HG02571 (cell line): ENCODE measurements at regions not wholly inside any gene's neighbourhood (a gene's known extent, or its start where the extent isn't known, plus 50 kb on each side); places are given as distances from the start of the nearest gene placed in this dataset.

Experiments
- ATAC-seq: cut with Tn5 transposase; IDR thresholded peaks from one replicate; pipeline ENCODE4 v1.9.1; 2021; ENCODE audit warnings: mild to moderate bottlenecking, moderate library complexity; ENCODE audit not compliant: unreplicated experiment

- no peak for ATAC-seq
These were observed 337.2 kb upstream of the FANCL start for GRCh38 chr2:58578276-58578675.

GRCh38 chr2:58574873-58575272 is 333.7 kb upstream of the FANCL start:
- ATAC-seq: no peak

DNA sequence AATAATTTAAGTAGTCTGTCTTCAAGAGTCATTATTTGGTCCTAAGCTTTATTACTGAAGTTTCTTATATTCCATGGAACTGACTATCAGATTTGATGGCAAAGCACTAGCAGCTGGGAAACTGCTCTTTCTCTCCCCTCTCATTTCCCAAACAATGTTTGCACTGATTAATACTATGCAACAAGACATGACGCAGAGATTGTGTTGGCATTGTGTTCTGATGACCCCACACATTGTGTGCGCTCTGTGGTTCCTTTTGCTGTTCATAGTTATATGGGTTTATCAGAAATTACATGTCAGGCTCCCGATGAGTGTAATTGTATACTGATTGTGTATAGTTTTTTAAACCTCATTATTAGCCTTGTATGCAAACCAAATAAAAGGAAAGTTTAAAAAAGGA is 331.6 kb upstream of the FANCL start:
- no peak for ATAC-seq

- ATAC-seq: peak; percentile 66
These were observed 330.2 kb upstream of the FANCL start for GRCh38 chr2:58571181-58571852.

GRCh38 chr2:58569475-58570185 is 328.5 kb upstream of the FANCL start:
- ATAC-seq: no peak

- ATAC-seq: no peak
These were observed 327.8 kb upstream of the FANCL start for GRCh38 chr2:58568901-58569300.

DNA sequence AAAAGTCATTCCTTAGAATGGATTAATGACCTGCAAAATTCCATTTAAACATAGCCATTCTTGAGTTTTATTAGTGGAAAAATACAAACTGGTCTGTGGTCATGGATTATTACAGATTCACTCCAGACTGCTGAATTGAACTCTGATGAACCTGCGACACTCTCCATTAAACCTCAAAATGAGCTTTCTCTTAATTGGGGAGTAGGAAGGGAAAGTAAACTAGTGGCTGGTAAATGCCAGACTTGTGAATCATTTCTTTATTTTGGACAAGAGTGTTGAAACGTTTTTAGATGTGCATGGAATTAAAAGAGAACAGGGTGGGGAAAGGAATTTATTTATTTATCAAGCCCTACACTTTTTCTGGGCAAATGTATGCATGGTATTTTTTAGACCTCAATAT is 321.2 kb upstream of the FANCL start:
- ATAC-seq: no peak

DNA sequence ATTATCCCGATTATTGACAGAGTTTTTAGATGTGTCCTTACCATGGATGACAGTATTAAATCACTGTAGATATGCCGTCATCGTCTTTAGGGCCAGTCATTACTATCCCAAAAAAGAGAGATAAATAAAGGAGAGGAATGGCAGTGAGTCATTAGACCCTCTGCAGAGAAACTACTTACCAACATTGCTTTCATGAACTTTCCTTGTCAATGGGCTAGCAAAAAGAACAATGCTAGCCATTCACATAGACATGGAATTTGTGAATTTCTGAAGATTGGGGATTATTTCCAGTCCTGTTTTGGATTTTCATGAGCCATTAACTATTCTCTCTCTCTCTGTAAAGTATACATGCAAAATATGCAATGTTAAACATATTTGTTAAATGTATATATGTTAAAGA is 319.4 kb upstream of the FANCL start:
- ATAC-seq: no peak

DNA sequence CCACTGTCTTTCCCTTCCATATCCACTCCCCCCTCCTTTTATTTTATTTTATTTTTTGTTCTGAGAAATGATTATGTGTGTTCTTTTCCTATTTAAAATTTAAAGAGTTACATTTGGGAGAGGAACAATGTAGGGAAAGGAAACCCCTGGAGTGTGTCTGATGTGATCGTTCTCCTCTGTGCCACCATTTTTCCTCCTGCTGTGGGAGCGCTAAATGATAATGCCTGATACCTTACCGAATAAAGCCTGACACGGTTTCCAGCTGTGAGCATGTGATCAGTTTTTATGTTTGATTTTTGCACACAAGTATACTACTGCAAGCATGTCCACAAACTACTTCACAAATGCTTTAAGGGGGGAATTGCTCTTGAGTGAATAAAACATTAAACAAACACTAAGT is 317.8 kb upstream of the FANCL start:
- no peak for ATAC-seq

- ATAC-seq: no peak
These were observed 316.1 kb upstream of the FANCL start for GRCh38 chr2:58557176-58557575.

- no peak for ATAC-seq
These were observed 312.8 kb upstream of the FANCL start for GRCh38 chr2:58553937-58554336.

DNA sequence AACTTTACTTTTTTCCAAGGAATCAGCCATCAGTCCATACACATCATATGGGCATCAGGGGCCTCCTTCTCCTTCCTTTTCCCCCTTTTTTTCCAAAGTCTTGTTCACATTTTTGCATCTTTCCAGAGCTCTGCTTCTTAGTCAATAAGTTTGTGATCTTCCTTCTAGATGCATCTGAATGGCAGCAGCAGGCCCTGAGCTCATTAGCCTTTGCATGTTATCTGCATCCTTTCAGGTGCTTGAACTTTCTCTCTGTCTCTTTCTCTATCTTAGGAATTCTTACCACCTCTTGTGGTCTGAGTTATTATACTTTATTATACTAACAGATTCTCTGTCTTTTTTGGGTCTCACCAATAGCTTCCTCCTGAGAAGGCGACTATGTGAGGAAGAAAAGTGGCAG is 312.4 kb upstream of the FANCL start:
- ATAC-seq: no peak

DNA sequence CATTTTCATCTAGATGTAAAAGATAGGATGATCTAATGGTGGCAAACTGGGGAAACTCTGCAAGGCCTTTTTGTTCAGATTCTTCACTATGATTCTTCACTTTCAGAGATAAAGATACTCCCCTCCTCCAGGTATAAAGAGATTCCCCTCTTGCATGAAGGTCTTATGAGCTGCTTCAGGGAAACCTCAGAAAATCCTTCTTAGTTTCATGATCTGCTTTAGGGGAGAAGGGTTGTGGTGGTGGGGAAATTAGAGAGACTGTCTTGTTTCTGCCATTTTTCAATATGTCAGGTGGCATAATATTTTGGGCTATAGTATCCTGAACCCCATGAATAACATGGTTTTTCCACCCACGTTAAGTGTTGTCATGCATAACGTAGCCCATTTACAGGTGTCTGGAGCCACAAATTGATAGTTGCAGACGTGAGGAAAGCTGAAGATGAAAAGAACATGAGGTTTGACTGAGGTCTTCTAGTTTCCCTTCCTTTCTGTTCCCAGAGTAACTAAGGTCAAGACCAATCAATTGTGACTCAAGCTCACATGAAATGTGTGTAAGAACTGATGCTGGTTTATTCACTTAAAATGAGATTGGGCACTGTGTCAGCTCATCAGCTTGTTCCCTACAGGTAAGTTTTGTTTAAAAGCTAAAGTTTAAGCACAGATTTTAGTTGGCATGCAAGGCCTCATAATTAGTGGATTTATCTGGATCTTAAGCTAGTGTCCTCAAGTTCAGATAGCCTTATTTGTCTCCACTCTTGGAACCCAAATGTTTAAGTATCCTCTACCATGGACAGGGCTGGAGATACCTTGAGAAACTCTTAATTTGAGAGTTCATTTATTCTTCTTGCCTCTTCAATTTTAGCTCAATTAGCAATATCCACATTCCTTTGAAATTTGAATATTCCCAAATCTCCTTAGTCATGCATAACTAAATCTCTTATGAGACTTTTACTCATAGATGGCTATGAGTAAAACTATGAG is 304.5 kb upstream of the FANCL start:
- ATAC-seq: no peak

GRCh38 chr2:58543442-58543841 is 302.3 kb upstream of the FANCL start:
- ATAC-seq: no peak

DNA sequence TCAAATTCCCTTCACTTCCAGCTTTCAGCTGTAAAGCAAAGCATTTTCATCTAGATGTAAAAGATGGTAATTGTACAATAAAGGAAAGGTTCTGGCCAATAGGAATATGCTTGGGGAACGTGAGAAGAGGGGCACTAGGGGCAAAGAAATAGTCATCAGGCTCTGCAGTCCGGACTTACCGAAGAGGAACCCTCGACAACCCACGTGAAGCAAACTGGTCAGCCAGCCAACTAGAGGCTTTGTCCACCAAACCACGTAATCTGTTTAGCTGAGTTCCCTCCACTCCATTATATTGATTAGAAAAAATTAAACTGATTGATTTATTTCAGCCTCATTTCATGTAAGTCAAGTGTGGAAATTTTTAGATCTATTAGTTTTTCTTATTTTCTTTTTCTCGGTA is 300.4 kb upstream of the FANCL start:
- ATAC-seq: no peak

GRCh38 chr2:58540681-58541080 is 299.6 kb upstream of the FANCL start:
- ATAC-seq: no peak

DNA sequence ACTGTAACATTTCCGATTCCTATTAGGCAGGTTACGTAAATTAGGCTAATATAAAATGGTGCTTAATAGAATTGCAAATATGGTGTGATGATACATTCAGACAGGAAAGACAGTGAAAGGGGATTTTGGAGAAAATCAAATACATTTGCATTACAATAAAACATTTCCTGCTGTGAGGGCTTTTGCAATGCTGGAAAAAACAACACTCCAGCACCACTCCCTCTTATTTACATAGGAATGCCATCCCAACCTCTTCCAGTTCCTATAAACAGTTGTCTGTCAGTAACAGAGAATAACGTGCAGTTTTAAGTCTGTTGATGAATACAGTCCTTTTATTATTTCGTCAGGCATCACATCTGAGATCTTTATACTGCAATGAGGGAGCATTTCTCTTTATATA is 298.8 kb upstream of the FANCL start:
- ATAC-seq: no peak

DNA sequence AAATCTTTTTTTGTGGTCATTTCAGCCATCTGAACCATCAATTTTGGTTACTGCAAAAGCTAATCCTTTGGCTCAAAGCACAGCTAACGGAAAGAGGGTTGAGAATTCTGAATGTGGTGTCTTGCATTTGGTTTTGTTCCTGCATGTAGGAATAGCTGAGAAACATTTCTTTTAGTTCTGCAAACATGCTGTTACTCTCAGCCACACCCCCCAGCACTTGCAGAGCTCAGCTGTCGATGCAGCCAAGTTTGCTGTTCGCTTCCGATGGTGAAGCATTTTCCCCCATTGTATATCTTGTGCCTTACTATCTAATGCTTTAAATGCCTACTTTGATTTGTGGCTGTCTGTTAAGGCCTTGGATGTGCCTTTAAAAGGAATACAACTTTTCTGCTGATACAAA is 294.9 kb upstream of the FANCL start:
- ATAC-seq: no peak

GRCh38 chr2:58535182-58535581 is 294.1 kb upstream of the FANCL start:
- no peak for ATAC-seq

DNA sequence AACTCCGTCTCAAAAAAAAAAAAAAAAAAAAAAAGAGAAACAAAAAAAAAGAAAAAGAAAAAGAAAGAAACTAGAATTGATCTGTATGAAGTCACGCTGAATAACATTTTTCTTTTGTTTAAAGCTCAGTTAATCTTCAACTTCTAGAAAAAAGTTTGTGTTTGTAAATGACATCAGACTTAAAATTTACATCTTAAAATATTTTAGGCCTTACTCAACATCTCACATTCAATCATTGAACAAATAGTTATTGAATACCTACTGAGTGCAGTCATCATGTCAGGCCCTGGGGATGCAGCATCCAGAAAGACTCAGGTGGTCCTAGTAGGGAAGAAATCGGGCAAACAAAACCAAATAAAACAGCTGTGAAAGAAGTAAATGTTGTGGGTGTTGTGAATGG is 292.3 kb upstream of the FANCL start:
- ATAC-seq: no peak

GRCh38 chr2:58532641-58533040 is 291.5 kb upstream of the FANCL start:
- no peak for ATAC-seq

DNA sequence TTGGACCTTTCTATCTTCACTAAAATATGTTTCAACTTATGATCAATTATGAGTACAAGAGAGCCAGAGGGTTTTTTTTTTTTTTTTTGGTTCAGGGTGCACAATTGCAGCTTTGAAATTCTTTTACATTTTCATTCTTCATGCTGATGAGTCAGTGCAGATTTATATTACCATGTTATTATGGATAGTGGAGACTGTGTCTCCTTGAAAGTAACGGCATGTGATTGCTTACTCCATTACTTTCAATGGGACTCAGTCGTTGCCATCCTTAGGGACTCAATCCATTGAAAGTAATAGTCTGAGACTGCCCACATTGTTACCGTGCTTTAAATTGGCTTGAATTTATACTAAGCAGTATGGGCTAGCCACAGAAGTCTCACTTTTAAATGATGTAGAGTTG is 286.5 kb upstream of the FANCL start:
- ATAC-seq: no peak
